SK-N-SH (cell line): ENCODE measurements at regions not wholly inside any gene's neighbourhood (a gene's known extent, or its start where the extent isn't known, plus 50 kb on each side); places are given as distances from the start of the nearest gene placed in this dataset.

Source experiments
- CTCF ChIA-PET: fragments of 300-600, 350-600 bp; formaldehyde crosslinking; extraction: SDS; loops from one replicate; lab custom pipeline; 2021; lab: Yijun Ruan, JAX
- POLR2A ChIA-PET: fragments of 350-600 bp; sonication (Branson Sonifier 250); formaldehyde crosslinking; extraction: SDS; loops from one replicate; lab custom pipeline; 2020; ENCODE audit warnings: antibody characterized with exemption, inconsistent platforms; lab: Yijun Ruan, JAX
- DNase-seq: peaks from one replicate; pipeline ENCODE4 v3.0.0; 2012
- H2AFZ ChIP-seq: fragments of 200-600 bp; sonication (generic); 2 replicates; pipeline ENCODE4 v1.8.1; 2016; ENCODE audit warnings: antibody characterized with exemption, mild to moderate bottlenecking, low read depth
- H3F3A ChIP-seq: fragments of 200-600 bp; sonication (generic); replicated peaks from 2 replicates; pipeline ENCODE3; 2016; ENCODE audit warnings: antibody characterized with exemption, mild to moderate bottlenecking; ENCODE audit not compliant: insufficient read depth
- H3K27ac ChIP-seq, 2 experiments: fragments of 200-500 bp in 1 of 2; fragments of 200-600 bp in 1 of 2; sonication (Bioruptor generic) in 1 of 2; sonication (generic), shearing (Covaris generic) in 1 of 2; 2 replicates each; pipeline versions ENCODE4 v1.5.1 to v1.6.1; 2014 to 2016; ENCODE audit warnings: low read depth in 2 of 2, inconsistent platforms in 1 of 2, low read length in 1 of 2, mild to moderate bottlenecking in 1 of 2, mixed read lengths in 1 of 2
- H3K27me3 ChIP-seq: fragments of 200-600 bp; sonication (generic), shearing (Covaris generic); 2 replicates; pipeline ENCODE4 v1.6.1; 2016; ENCODE audit warnings: mixed run types; ENCODE audit not compliant: insufficient read depth
- H3K36me3 ChIP-seq, 2 experiments: fragments of 200-500 bp in 1 of 2; fragments of 200-600 bp in 1 of 2; sonication (Bioruptor generic) in 1 of 2; sonication (generic) in 1 of 2; replicated peaks in 1 of 2; 2 replicates each; pipeline versions ENCODE3 to v1.5.1; 2014 to 2016; ENCODE audit warnings: low read length in 1 of 2, mild to moderate bottlenecking in 1 of 2; ENCODE audit not compliant: insufficient read depth in 2 of 2, control insufficient read depth in 1 of 2
- H3K4me1 ChIP-seq, 2 experiments: fragments of 200-500 bp in 1 of 2; fragments of 200-600 bp in 1 of 2; sonication (Bioruptor generic) in 1 of 2; sonication (generic), shearing (Covaris generic) in 1 of 2; 2 replicates each; pipeline versions ENCODE4 v1.5.1 to v1.6.1; 2014 to 2016; ENCODE audit warnings: low read depth in 1 of 2, low read length in 1 of 2, mixed run types in 1 of 2; ENCODE audit not compliant: insufficient read depth in 2 of 2, control insufficient read depth in 1 of 2
- H3K4me2 ChIP-seq: fragments of 200-600 bp; sonication (generic), shearing (Covaris generic); 2 replicates; pipeline ENCODE4 v1.6.1; 2017; ENCODE audit warnings: mixed run types
- H3K4me3 ChIP-seq, 2 experiments: fragments of 200-500 bp in 1 of 2; fragments of 200-600 bp in 1 of 2; sonication (Bioruptor generic) in 1 of 2; sonication (generic), shearing (Covaris generic) in 1 of 2; 2 replicates each; pipeline versions ENCODE4 v1.5.1 to v1.8.1; 2014 to 2016; ENCODE audit warnings: low read depth in 2 of 2, inconsistent platforms in 1 of 2, low read length in 1 of 2, mild to moderate bottlenecking in 1 of 2, mixed read lengths in 1 of 2, moderate library complexity in 1 of 2
- H3K79me2 ChIP-seq: fragments of 200-600 bp; sonication (generic); 2 replicates; pipeline ENCODE4 v1.8.1; 2017; ENCODE audit warnings: mild to moderate bottlenecking; ENCODE audit not compliant: insufficient read depth
- H3K9ac ChIP-seq: fragments of 200-600 bp; sonication (generic); 2 replicates; pipeline ENCODE4 v1.6.1; 2017; ENCODE audit warnings: mixed run types
- H3K9me2 ChIP-seq: fragments of 200-600 bp; sonication (generic); 2 replicates; pipeline ENCODE4 v1.6.1; 2017; ENCODE audit warnings: mixed run types
- H3K9me3 ChIP-seq: fragments of 200-600 bp; sonication (generic); 2 replicates; pipeline ENCODE4 v1.6.1; 2017; ENCODE audit warnings: mixed run types, mild to moderate bottlenecking, moderate library complexity
- H4K20me1 ChIP-seq: fragments of 200-600 bp; sonication (generic); 2 replicates; pipeline ENCODE4 v1.6.1; 2017; ENCODE audit warnings: mild to moderate bottlenecking, mixed run types; ENCODE audit not compliant: insufficient read depth
- EP300 ChIP-seq, 2 experiments: IDR thresholded peaks; 2 replicates each; pipeline versions ENCODE4 v1.4.0 to v1.6.1; 2012; ENCODE audit warnings: borderline replicate concordance in 1 of 2, low read depth in 1 of 2, low read length in 1 of 2
- EZH2phosphoT487 ChIP-seq: fragments of 200-600 bp; sonication (generic); IDR thresholded peaks from 2 replicates; pipeline ENCODE4 v1.6.1; 2017; ENCODE audit warnings: low read depth, mixed run types, mild to moderate bottlenecking, antibody characterized with exemption, moderate library complexity, borderline replicate concordance
- FOXJ3 ChIP-seq: sonication (generic); formaldehyde crosslinking; IDR thresholded peaks from 2 replicates; pipeline ENCODE4 v1.5.1; 2020; ENCODE audit warnings: mild to moderate bottlenecking, missing genetic modification reagents
- GABPA ChIP-seq: IDR thresholded peaks from 2 replicates; pipeline ENCODE4 v1.4.0; 2012; ENCODE audit warnings: low read depth, mild to moderate bottlenecking
- GATA2 ChIP-seq: sonication (generic); formaldehyde crosslinking; IDR thresholded peaks from 2 replicates; pipeline ENCODE4 v1.5.0; 2020; ENCODE audit warnings: mild to moderate bottlenecking, missing genetic modification reagents
- JUND ChIP-seq: IDR thresholded peaks from 2 replicates; pipeline ENCODE4 v1.4.0; 2012
- MEF2A ChIP-seq: IDR thresholded peaks from 2 replicates; pipeline ENCODE4 v1.4.0; 2012; ENCODE audit warnings: low read depth, borderline replicate concordance
- MXI1 ChIP-seq: IDR thresholded peaks from 2 replicates; pipeline ENCODE4 v1.6.1; 2012; ENCODE audit warnings: mild to moderate bottlenecking, low read depth, low read length, improper control_type of control experiment
- NRF1 ChIP-seq: IDR thresholded peaks from 2 replicates; pipeline ENCODE4 v1.6.1; 2012; ENCODE audit warnings: low read depth, mild to moderate bottlenecking, low read length
- RAD21 ChIP-seq: IDR thresholded peaks from 2 replicates; pipeline ENCODE4 v1.6.1; 2012; ENCODE audit warnings: mild to moderate bottlenecking, low read length
- RCOR1 ChIP-seq: fragments of 150-350 bp; IDR thresholded peaks from 2 replicates; pipeline ENCODE4 v1.6.1; 2017; ENCODE audit warnings: antibody characterized with exemption, low read length
- RFX5 ChIP-seq: IDR thresholded peaks from 2 replicates; pipeline ENCODE4 v1.6.1; 2012; ENCODE audit warnings: mild to moderate bottlenecking, improper control_type of control experiment, low read length
- RXRA ChIP-seq: IDR thresholded peaks from 2 replicates; pipeline ENCODE4 v1.4.0; 2012; ENCODE audit warnings: low read depth, mild to moderate bottlenecking, borderline replicate concordance
- SMC3 ChIP-seq: IDR thresholded peaks from 2 replicates; pipeline ENCODE4 v1.6.1; 2012; ENCODE audit warnings: low read depth, low read length, improper control_type of control experiment
- TAF1 ChIP-seq: IDR thresholded peaks from 2 replicates; pipeline ENCODE4 v1.6.1; 2012; ENCODE audit warnings: low read depth, mild to moderate bottlenecking, low read length, moderate library complexity, borderline replicate concordance
- TCF12 ChIP-seq: IDR thresholded peaks from 2 replicates; pipeline ENCODE4 v1.4.0; 2012
- TEAD4 ChIP-seq: IDR thresholded peaks from 2 replicates; pipeline ENCODE4 v1.4.0; 2012; ENCODE audit warnings: mild to moderate bottlenecking, borderline replicate concordance; ENCODE audit not compliant: insufficient read depth
- whole genome bisulfite sequencing: methylation state at CpG from one replicate; pipeline ENCODE4 v1.1.6; 2017; ENCODE audit warnings: low lambda C conversion rate; 5-methylcytosine and 5-hydroxymethylcytosine counted together
- TF ChIP-seq, protein P1 (sequence below): IDR thresholded peaks from 2 replicates; pipeline ENCODE4 v1.4.0; 2012; ENCODE audit warnings: low read depth, borderline replicate concordance
- TF ChIP-seq, protein P2 (sequence below): IDR thresholded peaks from 2 replicates; pipeline ENCODE4 v1.4.0; 2012; ENCODE audit warnings: low read depth
- TF ChIP-seq, protein P3 (sequence below): IDR thresholded peaks from 2 replicates; pipeline ENCODE4 v1.6.1; 2012; ENCODE audit warnings: mild to moderate bottlenecking, low read depth, low read length, moderate library complexity
- TF ChIP-seq, protein P4 (sequence below): IDR thresholded peaks from 2 replicates; pipeline ENCODE4 v1.4.0; 2012; ENCODE audit warnings: low read depth, borderline replicate concordance
- TF ChIP-seq, protein P5 (sequence below): fragments of 150-350 bp; IDR thresholded peaks from 2 replicates; pipeline ENCODE4 v1.6.1; 2017; ENCODE audit warnings: antibody characterized with exemption, low read length, low read depth, borderline replicate concordance
- TF ChIP-seq, protein P6 (sequence below): IDR thresholded peaks from 2 replicates; pipeline ENCODE4; 2012
- TF ChIP-seq, protein P7 (sequence below): fragments of 200-600 bp; sonication (generic); IDR thresholded peaks from 2 replicates; pipeline ENCODE4 v1.6.1; 2017; ENCODE audit warnings: antibody characterized with exemption, mild to moderate bottlenecking, moderate library complexity

DNA sequence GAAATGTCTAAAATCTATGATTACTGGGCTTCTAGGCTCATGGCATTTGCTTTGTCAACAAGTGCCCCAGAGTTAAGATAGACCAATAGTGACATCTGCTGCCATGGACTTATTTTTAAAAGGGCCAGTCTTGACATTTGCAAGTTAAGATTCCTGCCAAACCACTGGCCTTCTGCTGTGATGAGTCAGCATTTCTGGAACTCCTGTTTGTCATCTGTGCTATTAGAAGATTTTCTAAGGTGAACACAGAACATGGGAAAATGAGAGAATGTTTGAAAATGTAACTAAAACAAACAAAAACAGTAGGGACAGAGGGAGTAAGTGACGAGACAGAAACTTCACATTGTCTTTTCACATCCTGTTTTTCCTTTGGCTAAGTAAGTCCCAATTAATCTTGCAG lies 93.7 kb upstream of the WDR75 start:
- CTCF ChIA-PET, result interaction anchor here (1.0 kb wide), 1 partner anchor 60 kb away, joined by 3 read pairs; no protein-coding TSS in a partner anchor
- Histone ChIP-seq H3K79me2 (no peaks in the 10 kb centered on the region), H2AFZ (no peak overlapping the region), H3K36me3 (peaks cover 0 to 4% of the 10 kb centered on the region in 2 experiments), H3K27me3 (no peaks in the 10 kb centered on the region), H3K9ac (peak overlapping the region; percentile 7; the same call in 1 of the 2 replicates), H3K9me3 (peaks cover 12% of the 10 kb centered on the region; the same call in 1 of the 2 replicates), H3F3A (peaks cover 25% of the 10 kb centered on the region), H3K27ac (peak overlapping the region; percentile 89 to 92), H3K4me1 (peaks cover 0 to 9% of the 10 kb centered on the region in 2 experiments; a peak in 1 of 4 replicates), H3K4me2 (no peak overlapping the region; the same call in 1 of the 2 replicates), H3K4me3 (no peak overlapping the region), H3K9me2 (no peaks in the 10 kb centered on the region), H4K20me1 (no peaks in the 10 kb centered on the region)
- WGBS, result 12% methylated on average over 1 of the region's 1 CpG
- no peak for DNase-seq
- POLR2A ChIA-PET, result no interaction called here
- TF ChIP-seq, protein P1, sequence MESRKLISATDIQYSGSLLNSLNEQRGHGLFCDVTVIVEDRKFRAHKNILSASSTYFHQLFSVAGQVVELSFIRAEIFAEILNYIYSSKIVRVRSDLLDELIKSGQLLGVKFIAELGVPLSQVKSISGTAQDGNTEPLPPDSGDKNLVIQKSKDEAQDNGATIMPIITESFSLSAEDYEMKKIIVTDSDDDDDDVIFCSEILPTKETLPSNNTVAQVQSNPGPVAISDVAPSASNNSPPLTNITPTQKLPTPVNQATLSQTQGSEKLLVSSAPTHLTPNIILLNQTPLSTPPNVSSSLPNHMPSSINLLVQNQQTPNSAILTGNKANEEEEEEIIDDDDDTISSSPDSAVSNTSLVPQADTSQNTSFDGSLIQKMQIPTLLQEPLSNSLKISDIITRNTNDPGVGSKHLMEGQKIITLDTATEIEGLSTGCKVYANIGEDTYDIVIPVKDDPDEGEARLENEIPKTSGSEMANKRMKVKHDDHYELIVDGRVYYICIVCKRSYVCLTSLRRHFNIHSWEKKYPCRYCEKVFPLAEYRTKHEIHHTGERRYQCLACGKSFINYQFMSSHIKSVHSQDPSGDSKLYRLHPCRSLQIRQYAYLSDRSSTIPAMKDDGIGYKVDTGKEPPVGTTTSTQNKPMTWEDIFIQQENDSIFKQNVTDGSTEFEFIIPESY, result no peak
- TF ChIP-seq GATA2 (CRISPR knock-in tag) (no peak), MXI1 (no peak), RFX5 (no peak), NRF1 (no peak), TAF1 (no peak), GABPA (no peak), MEF2A (no peak), EZH2phosphoT487 (no peak), RCOR1 (no peak), JUND (peak; percentile 77), RAD21 (peak; percentile 64), TEAD4 (peak; percentile 72; the same call in 1 of the 2 replicates), EP300 (IDR thresholded peaks at IDR 0.05; ENCODE audit: borderline replicate concordance in 1 of 2, low read depth in 1 of 2, low read length in 1 of 2) (peak; percentile 59 to 79), SMC3 (peak; percentile 70), FOXJ3 (CRISPR knock-in tag) (no peak), RXRA (0 out of 2 replicates have a peak, but pooled peaks have one; percentile 56), TCF12 (peak; percentile 93)
- TF ChIP-seq, protein P2, sequence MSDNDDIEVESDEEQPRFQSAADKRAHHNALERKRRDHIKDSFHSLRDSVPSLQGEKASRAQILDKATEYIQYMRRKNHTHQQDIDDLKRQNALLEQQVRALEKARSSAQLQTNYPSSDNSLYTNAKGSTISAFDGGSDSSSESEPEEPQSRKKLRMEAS, result peak; percentile 56; the same call in 1 of the 2 replicates
- TF ChIP-seq, protein P3, sequence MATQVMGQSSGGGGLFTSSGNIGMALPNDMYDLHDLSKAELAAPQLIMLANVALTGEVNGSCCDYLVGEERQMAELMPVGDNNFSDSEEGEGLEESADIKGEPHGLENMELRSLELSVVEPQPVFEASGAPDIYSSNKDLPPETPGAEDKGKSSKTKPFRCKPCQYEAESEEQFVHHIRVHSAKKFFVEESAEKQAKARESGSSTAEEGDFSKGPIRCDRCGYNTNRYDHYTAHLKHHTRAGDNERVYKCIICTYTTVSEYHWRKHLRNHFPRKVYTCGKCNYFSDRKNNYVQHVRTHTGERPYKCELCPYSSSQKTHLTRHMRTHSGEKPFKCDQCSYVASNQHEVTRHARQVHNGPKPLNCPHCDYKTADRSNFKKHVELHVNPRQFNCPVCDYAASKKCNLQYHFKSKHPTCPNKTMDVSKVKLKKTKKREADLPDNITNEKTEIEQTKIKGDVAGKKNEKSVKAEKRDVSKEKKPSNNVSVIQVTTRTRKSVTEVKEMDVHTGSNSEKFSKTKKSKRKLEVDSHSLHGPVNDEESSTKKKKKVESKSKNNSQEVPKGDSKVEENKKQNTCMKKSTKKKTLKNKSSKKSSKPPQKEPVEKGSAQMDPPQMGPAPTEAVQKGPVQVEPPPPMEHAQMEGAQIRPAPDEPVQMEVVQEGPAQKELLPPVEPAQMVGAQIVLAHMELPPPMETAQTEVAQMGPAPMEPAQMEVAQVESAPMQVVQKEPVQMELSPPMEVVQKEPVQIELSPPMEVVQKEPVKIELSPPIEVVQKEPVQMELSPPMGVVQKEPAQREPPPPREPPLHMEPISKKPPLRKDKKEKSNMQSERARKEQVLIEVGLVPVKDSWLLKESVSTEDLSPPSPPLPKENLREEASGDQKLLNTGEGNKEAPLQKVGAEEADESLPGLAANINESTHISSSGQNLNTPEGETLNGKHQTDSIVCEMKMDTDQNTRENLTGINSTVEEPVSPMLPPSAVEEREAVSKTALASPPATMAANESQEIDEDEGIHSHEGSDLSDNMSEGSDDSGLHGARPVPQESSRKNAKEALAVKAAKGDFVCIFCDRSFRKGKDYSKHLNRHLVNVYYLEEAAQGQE, result no peak
- TF ChIP-seq, protein P4, sequence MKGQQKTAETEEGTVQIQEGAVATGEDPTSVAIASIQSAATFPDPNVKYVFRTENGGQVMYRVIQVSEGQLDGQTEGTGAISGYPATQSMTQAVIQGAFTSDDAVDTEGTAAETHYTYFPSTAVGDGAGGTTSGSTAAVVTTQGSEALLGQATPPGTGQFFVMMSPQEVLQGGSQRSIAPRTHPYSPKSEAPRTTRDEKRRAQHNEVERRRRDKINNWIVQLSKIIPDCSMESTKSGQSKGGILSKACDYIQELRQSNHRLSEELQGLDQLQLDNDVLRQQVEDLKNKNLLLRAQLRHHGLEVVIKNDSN, result no peak
- TF ChIP-seq, protein P5, sequence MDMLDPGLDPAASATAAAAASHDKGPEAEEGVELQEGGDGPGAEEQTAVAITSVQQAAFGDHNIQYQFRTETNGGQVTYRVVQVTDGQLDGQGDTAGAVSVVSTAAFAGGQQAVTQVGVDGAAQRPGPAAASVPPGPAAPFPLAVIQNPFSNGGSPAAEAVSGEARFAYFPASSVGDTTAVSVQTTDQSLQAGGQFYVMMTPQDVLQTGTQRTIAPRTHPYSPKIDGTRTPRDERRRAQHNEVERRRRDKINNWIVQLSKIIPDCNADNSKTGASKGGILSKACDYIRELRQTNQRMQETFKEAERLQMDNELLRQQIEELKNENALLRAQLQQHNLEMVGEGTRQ, result no peak
- TF ChIP-seq, protein P6, sequence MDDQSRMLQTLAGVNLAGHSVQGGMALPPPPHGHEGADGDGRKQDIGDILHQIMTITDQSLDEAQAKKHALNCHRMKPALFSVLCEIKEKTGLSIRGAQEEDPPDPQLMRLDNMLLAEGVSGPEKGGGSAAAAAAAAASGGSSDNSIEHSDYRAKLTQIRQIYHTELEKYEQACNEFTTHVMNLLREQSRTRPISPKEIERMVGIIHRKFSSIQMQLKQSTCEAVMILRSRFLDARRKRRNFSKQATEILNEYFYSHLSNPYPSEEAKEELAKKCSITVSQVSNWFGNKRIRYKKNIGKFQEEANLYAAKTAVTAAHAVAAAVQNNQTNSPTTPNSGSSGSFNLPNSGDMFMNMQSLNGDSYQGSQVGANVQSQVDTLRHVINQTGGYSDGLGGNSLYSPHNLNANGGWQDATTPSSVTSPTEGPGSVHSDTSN, result peak; percentile 75
- TF ChIP-seq, protein P7, sequence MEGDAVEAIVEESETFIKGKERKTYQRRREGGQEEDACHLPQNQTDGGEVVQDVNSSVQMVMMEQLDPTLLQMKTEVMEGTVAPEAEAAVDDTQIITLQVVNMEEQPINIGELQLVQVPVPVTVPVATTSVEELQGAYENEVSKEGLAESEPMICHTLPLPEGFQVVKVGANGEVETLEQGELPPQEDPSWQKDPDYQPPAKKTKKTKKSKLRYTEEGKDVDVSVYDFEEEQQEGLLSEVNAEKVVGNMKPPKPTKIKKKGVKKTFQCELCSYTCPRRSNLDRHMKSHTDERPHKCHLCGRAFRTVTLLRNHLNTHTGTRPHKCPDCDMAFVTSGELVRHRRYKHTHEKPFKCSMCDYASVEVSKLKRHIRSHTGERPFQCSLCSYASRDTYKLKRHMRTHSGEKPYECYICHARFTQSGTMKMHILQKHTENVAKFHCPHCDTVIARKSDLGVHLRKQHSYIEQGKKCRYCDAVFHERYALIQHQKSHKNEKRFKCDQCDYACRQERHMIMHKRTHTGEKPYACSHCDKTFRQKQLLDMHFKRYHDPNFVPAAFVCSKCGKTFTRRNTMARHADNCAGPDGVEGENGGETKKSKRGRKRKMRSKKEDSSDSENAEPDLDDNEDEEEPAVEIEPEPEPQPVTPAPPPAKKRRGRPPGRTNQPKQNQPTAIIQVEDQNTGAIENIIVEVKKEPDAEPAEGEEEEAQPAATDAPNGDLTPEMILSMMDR, result peak; percentile 63
